ENCODE measurements at regions not wholly inside any gene's neighbourhood (a gene's known extent, or its start where the extent isn't known, plus 50 kb on each side); places are given as distances from the start of the nearest gene placed in this dataset.

DNA sequence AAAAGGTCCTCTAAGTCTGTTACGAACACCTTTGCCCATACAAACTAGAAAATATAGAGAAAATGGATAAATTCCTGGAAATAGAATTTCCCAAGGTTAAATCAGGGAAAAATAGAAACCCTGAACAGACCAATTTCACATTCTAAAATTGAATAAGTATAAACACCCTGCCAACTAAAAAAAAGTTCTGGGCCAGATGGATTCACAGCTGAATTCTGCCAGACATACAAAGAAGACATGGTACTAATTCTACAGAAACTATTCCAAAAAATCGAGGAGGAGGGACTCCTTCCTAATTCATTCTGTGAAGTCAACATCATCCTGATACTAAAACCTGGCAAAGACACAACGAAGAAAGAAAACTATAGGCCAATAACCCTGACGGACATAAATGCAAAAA lies 400.4 kb upstream of the SEMA3A start:
- no peak for TF ChIP-seq EZH2 (IDR thresholded peaks at IDR 0.05)
- no peak for TF ChIP-seq CTCF (IDR thresholded peaks at IDR 0.05)
- TF ChIP-seq EZH2phosphoT487 (IDR thresholded peaks at IDR 0.05), result no peak

Measured in neural progenitor cell (in vitro differentiated cells).